ENCODE measurements at regions not wholly inside any gene's neighbourhood (a gene's known extent, or its start where the extent isn't known, plus 50 kb on each side); places are given as distances from the start of the nearest gene placed in this dataset.

DNA sequence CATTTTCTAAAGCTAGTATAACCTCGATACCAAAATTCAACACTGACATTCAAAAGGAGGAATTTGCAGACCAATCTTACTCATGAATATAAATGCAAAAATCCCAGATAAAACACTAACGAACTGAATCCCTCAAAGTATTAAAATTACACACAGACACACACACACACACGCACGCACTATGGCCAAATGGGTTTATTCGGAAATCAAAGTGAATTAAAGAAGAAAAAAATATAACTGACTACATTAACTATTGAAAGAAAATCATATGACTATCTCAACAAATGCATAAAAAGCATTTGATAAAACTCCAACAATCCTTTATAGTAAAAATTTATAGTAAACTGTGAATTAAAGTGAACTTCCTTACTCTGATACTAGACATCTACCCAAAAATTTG is 97.9 kb upstream of the HNRNPA3 start (continued):
- TF ChIP-seq ZNF560 (tag by site-specific recombination; IDR thresholded peaks at IDR 0.05; ENCODE audit: borderline replicate concordance) = no peak
- TF ChIP-seq, protein P1, sequence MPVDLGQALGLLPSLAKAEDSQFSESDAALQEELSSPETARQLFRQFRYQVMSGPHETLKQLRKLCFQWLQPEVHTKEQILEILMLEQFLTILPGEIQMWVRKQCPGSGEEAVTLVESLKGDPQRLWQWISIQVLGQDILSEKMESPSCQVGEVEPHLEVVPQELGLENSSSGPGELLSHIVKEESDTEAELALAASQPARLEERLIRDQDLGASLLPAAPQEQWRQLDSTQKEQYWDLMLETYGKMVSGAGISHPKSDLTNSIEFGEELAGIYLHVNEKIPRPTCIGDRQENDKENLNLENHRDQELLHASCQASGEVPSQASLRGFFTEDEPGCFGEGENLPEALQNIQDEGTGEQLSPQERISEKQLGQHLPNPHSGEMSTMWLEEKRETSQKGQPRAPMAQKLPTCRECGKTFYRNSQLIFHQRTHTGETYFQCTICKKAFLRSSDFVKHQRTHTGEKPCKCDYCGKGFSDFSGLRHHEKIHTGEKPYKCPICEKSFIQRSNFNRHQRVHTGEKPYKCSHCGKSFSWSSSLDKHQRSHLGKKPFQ (tag by site-specific recombination; IDR thresholded peaks at IDR 0.05) = no peak

DNA sequence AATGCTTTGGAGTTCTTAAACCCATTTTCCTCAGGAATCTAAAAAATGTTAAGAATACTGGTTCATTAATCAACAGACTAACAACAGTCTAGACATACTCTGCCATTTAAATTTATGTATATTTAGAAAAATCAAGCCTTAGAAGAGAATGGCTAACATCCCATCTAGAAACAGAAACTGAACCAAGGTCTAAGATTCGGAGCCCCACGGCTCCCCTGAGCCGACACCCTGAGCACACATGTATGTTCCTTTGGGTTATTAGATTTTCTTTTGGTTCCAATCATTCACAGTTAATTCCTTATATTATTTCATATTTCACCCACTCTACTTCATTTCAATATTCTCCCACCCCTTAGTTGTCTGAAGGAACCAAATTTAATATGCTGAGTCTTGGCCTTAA is 94.8 kb upstream of the HNRNPA3 start:
- Histone ChIP-seq H3K9me3 (ENCODE audit: control insufficient read depth, insufficient read depth, low read depth, low read length) (no peaks in the 10 kb centered on the region), H3K4me1 (ENCODE audit: control insufficient read depth, insufficient read depth, low read length) (no peaks in the 10 kb centered on the region), H3K27ac (ENCODE audit: extremely low read depth, low read depth, low read length) (no peak overlapping the region), H3K36me3 (ENCODE audit: control insufficient read depth in 2 of 2, insufficient read depth in 1 of 2, low read length in 2 of 2) (no peaks in the 10 kb centered on the region), H3K4me3 (ENCODE audit: low read depth, low read length) (no peak overlapping the region)
- no peak for TF ChIP-seq ZNF623 (tag by site-specific recombination; IDR thresholded peaks at IDR 0.05)
- TF ChIP-seq FEZF1 (tag by site-specific recombination; IDR thresholded peaks at IDR 0.05) = no peak
- no peak for TF ChIP-seq ZNF843 (tag by site-specific recombination; IDR thresholded peaks at IDR 0.05)
- no peak for TF ChIP-seq ZSCAN23 (tag by site-specific recombination; IDR thresholded peaks at IDR 0.05)
- no peak for TF ChIP-seq ZBTB1 (tag by site-specific recombination; IDR thresholded peaks at IDR 0.05)
- TF ChIP-seq, protein P2, sequence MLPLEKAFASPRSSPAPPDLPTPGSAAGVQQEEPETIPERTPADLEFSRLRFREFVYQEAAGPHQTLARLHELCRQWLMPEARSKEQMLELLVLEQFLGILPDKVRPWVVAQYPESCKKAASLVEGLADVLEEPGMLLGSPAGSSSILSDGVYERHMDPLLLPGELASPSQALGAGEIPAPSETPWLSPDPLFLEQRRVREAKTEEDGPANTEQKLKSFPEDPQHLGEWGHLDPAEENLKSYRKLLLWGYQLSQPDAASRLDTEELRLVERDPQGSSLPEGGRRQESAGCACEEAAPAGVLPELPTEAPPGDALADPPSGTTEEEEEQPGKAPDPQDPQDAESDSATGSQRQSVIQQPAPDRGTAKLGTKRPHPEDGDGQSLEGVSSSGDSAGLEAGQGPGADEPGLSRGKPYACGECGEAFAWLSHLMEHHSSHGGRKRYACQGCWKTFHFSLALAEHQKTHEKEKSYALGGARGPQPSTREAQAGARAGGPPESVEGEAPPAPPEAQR (tag by site-specific recombination; IDR thresholded peaks at IDR 0.05) = no peak
- no peak for TF ChIP-seq ZNF555 (tag by site-specific recombination; conservative IDR thresholded peaks at IDR 0.05)
- ChIA-PET CTCF (no interaction called here), POLR2A (no interaction called here)

DNA sequence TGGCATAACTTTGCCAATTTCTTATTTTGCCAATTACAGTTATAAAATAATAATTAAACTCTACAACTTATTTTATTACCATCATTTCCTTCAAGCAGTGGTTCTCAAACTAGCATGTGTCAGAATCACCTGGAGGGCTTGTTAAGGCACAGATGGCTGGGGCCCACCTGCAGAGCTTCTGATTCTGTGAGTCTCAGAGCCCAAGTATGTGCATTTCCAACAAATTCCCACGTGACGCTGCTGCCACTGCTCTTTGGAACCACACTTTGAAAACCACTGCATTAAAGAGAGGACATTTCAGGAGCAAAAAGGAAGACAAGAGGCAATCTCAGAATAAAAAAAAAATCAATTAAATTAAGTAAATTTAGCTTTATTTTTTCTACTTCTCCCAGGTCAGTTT is 94.0 kb upstream of the HNRNPA3 start:
- POLR2A ChIA-PET = no interaction called here
- no peak overlapping the region for H3K4me3 ChIP-seq (ENCODE audit: low read depth, low read length)
- no peak overlapping the region for H3K27ac ChIP-seq (ENCODE audit: extremely low read depth, low read depth, low read length)
- no peaks in the 10 kb centered on the region for H3K4me1 ChIP-seq (ENCODE audit: control insufficient read depth, insufficient read depth, low read length)
- H3K36me3 ChIP-seq (ENCODE audit: control insufficient read depth in 2 of 2, insufficient read depth in 1 of 2, low read length in 2 of 2) = no peaks in the 10 kb centered on the region
- CTCF ChIA-PET = no interaction called here
- no peaks in the 10 kb centered on the region for H3K9me3 ChIP-seq (ENCODE audit: control insufficient read depth, insufficient read depth, low read depth, low read length)
- TF ChIP-seq ZNF214 (tag by site-specific recombination; IDR thresholded peaks at IDR 0.05; ENCODE audit: borderline replicate concordance) = no peak
- no peak for TF ChIP-seq ZNF16 (tag by site-specific recombination; IDR thresholded peaks at IDR 0.05; ENCODE audit: low read depth)
- TF ChIP-seq, protein P3, sequence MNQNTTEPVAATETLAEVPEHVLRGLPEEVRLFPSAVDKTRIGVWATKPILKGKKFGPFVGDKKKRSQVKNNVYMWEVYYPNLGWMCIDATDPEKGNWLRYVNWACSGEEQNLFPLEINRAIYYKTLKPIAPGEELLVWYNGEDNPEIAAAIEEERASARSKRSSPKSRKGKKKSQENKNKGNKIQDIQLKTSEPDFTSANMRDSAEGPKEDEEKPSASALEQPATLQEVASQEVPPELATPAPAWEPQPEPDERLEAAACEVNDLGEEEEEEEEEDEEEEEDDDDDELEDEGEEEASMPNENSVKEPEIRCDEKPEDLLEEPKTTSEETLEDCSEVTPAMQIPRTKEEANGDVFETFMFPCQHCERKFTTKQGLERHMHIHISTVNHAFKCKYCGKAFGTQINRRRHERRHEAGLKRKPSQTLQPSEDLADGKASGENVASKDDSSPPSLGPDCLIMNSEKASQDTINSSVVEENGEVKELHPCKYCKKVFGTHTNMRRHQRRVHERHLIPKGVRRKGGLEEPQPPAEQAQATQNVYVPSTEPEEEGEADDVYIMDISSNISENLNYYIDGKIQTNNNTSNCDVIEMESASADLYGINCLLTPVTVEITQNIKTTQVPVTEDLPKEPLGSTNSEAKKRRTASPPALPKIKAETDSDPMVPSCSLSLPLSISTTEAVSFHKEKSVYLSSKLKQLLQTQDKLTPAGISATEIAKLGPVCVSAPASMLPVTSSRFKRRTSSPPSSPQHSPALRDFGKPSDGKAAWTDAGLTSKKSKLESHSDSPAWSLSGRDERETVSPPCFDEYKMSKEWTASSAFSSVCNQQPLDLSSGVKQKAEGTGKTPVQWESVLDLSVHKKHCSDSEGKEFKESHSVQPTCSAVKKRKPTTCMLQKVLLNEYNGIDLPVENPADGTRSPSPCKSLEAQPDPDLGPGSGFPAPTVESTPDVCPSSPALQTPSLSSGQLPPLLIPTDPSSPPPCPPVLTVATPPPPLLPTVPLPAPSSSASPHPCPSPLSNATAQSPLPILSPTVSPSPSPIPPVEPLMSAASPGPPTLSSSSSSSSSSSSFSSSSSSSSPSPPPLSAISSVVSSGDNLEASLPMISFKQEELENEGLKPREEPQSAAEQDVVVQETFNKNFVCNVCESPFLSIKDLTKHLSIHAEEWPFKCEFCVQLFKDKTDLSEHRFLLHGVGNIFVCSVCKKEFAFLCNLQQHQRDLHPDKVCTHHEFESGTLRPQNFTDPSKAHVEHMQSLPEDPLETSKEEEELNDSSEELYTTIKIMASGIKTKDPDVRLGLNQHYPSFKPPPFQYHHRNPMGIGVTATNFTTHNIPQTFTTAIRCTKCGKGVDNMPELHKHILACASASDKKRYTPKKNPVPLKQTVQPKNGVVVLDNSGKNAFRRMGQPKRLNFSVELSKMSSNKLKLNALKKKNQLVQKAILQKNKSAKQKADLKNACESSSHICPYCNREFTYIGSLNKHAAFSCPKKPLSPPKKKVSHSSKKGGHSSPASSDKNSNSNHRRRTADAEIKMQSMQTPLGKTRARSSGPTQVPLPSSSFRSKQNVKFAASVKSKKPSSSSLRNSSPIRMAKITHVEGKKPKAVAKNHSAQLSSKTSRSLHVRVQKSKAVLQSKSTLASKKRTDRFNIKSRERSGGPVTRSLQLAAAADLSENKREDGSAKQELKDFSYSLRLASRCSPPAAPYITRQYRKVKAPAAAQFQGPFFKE (tag by site-specific recombination; IDR thresholded peaks at IDR 0.05; ENCODE audit: borderline replicate concordance) = no peak
- no peak for TF ChIP-seq ZNF776 (tag by site-specific recombination; IDR thresholded peaks at IDR 0.05; ENCODE audit: borderline replicate concordance)
- no peak for TF ChIP-seq GFI1B (tag by site-specific recombination; IDR thresholded peaks at IDR 0.05)
- no peak for TF ChIP-seq ZFP37 (tag by site-specific recombination; IDR thresholded peaks at IDR 0.05)
- no peak for TF ChIP-seq ZNF169 (tag by site-specific recombination; IDR thresholded peaks at IDR 0.05)
- no peak for TF ChIP-seq ZNF404 (tag by site-specific recombination; IDR thresholded peaks at IDR 0.05)
- no peak for TF ChIP-seq SP7 (tag by site-specific recombination; IDR thresholded peaks at IDR 0.05)
- no peak for TF ChIP-seq SP2 (tag by site-specific recombination; IDR thresholded peaks at IDR 0.05)
- TF ChIP-seq, protein P4, sequence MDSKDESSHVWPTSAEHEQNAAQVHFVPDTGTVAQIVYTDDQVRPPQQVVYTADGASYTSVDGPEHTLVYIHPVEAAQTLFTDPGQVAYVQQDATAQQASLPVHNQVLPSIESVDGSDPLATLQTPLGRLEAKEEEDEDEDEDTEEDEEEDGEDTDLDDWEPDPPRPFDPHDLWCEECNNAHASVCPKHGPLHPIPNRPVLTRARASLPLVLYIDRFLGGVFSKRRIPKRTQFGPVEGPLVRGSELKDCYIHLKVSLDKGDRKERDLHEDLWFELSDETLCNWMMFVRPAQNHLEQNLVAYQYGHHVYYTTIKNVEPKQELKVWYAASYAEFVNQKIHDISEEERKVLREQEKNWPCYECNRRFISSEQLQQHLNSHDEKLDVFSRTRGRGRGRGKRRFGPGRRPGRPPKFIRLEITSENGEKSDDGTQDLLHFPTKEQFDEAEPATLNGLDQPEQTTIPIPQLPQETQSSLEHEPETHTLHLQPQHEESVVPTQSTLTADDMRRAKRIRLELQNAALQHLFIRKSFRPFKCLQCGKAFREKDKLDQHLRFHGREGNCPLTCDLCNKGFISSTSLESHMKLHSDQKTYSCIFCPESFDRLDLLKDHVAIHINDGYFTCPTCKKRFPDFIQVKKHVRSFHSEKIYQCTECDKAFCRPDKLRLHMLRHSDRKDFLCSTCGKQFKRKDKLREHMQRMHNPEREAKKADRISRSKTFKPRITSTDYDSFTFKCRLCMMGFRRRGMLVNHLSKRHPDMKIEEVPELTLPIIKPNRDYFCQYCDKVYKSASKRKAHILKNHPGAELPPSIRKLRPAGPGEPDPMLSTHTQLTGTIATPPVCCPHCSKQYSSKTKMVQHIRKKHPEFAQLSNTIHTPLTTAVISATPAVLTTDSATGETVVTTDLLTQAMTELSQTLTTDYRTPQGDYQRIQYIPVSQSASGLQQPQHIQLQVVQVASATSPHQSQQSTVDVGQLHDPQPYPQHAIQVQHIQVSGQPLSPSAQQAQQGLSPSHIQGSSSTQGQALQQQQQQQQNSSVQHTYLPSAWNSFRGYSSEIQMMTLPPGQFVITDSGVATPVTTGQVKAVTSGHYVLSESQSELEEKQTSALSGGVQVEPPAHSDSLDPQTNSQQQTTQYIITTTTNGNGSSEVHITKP (tag by site-specific recombination; IDR thresholded peaks at IDR 0.05) = no peak
- TF ChIP-seq, protein P5, sequence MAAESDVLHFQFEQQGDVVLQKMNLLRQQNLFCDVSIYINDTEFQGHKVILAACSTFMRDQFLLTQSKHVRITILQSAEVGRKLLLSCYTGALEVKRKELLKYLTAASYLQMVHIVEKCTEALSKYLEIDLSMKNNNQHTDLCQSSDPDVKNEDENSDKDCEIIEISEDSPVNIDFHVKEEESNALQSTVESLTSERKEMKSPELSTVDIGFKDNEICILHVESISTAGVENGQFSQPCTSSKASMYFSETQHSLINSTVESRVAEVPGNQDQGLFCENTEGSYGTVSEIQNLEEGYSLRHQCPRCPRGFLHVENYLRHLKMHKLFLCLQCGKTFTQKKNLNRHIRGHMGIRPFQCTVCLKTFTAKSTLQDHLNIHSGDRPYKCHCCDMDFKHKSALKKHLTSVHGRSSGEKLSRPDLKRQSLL (tag by site-specific recombination; IDR thresholded peaks at IDR 0.05) = no peak
